NCI-H510A treated with DMSO at 0.1 percent for 48 hours (cell line): ENCODE measurements at regions not wholly inside any gene's neighbourhood (a gene's known extent, or its start where the extent isn't known, plus 50 kb on each side); places are given as distances from the start of the nearest gene placed in this dataset.

Experiments used
- DNase-seq: peaks from one replicate; lab custom pipeline; 2025; lab: John Stamatoyannopoulos, UW

DNA sequence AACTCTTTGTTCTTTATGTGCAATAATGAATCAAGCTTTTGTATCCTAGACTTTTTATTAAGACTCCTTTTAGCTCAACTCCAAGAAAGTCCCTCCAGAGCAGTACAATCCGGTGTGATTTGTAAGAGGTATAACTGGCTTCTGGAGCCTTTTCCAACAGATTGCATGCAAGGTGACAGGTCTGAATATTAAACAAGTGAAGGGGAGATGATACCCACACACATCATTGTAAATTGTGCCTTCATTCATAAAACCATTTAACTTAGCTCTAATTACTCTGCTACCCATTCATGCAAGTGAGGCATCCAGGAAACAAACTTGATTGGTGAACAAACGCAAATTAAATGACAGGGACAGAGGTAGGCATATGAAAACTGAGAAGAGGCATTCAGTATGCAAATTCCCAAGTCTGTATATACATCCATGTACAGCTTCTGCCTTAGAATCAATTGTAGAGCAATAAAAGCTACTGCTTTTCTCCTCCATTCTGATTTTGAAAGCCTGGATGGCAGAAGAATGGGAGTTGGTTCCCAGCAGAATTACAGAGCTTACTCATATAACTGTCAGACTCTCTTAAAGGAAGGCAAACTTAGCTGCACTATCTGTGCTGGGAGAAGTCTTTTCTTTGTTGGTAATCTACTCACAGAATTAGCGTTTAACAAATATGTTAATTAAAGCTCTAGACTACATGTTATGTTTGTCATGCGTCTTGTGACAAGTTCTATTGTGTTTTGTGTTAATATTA lies 261.0 kb upstream of the CDH6 start:
- DNase-seq = no peak

DNA sequence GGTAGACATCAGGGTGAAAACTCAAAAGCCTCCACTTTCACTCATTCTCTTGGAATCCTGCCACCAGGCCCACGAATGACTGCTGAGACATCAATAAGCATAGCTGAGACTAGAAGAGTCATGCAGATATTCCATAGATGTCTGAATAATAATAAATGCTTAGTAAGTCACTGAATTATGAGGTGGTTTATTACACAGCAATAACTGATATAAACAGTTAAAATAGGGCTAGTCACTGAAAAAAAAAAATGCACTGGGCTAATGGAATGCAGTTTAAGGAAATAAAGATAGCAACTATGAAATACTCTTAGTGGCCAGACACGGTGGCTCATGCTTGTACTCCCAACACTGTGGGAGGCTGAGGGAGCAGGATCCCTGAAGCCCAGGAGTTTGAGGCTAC lies 262.8 kb upstream of the CDH6 start:
- DNase-seq = no peak

DNA sequence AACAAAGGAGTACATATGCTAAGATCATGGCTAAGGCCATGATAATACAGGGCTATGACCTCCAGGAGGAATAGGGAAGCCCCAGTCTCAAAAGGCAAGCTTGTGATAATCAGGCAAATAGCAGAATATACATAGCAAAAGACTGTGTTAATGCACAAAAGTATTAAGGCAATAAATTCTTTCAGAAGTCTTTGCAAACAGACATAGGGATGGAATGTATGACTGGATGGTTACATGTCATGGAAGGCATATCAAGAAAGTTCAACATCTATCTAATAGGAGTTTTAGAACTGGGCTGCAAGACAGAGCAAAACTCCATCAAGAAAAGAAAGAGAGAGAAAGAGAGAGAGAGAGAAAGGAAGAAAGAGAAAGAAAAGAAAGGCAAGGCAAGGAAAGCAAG lies 264.5 kb upstream of the CDH6 start:
- DNase-seq = no peak

DNA sequence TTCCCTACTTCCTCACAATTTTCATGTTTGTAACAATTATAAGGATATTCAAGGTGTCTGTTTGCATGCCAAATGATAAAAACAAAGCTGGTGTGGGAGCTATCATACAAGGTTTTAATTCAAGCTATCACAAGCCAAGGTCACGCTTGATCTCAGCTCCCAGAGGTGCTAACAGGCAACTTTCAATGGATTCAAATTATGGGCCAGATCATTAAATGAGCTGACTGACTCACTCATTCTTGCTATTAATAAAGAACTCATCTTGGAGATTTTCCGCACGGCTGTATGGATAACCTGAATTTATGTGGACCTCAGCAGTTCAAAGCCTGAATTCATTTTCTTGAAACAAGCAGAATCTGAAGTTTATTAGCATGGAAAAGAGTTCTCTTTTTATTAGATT lies 267.3 kb upstream of the CDH6 start:
- DNase-seq = no peak

DNA sequence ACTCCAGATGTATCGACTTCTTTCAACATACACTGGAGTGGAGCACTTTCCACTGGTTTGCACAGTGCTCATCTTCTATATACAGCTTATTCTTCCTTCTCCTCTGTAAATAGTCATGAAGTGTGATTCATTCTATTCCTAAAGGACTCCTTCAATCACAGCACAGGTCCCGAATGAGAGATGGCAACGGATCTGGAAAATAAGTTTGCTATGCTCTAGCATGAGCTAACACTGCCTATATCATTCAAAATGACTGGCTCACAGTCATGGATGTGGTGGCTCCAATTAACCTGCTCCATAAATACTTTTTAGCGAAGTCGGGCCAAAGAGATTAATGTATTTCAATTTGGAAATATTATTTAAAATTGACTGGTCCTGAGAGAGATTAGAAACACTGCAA lies 272.1 kb upstream of the CDH6 start:
- no peak for DNase-seq

DNA sequence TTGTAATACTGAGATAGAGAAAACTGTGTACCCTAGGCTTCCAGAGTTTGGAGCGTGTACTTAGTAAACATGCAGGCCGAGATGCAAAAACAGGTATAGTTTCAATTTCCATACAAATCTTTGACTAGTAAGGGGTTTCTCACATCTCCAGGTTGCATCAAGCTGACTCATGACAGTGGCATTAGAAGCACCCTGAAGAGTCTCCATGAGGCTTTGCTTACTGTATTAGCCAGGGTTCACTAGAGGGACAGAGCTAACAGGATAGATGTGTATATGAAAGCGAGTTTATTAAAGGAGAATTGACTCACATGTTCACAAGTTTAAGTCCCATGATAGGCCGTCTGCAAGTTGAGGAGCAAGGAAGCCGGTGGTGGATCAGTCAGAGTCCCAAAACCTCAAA lies 275.3 kb upstream of the CDH6 start:
- no peak for DNase-seq

DNA sequence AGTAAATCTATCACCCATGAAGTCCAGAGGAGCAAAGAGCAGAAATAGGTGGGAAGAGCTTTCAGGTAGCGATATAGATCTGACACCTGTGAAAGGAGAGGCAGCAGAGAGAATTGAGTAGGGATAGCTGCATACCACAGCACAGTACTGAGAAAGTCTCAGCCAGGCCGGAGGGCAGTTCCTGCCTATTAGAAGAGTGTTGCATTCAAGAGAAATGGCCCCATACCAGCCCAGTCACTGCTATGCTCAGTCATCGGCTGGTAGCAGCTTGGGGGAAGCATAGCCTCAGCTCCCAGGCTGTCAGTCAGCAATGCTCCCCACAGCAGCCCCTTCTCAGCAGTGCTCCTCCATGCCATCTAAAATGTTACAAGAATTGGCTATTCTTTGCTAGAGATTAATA lies 285.1 kb upstream of the CDH6 start:
- no peak for DNase-seq

DNA sequence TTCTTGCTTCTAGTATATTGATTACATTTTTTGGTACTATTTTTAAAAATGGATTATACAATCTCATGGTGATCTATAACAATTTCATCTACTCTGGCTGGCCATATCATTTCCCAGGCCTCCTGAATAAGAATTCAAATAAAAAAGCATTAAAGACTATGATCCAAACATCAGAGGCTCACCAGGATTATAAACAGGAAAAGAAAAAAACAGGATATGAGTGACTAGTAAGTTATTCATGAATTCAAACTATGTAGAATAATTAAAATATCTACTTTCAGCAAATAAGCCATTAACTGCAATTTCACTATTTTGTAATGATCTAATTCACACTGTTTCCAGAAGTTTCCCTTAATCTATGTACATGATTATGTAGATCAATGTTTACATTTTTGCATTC lies 293.1 kb upstream of the CDH6 start:
- no peak for DNase-seq

DNA sequence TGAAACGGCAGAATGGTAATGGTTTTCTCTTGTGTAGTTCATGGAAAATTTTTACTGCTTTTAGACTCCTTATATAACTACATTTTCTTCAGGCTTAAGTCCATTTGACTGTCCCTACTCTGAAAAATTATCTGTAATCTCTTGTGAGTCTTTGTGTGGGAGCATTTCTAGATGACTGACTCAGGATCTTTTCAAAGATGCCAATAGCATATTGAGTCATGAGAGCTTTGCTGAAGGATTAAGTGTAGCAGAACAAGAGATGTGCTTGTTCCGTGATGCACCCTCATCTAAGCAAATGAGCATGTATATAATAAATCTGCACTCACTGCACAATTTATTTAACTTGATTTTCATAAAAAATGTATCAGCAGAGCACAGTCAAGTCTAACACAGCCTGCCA lies 298.7 kb upstream of the CDH6 start:
- no peak for DNase-seq

DNA sequence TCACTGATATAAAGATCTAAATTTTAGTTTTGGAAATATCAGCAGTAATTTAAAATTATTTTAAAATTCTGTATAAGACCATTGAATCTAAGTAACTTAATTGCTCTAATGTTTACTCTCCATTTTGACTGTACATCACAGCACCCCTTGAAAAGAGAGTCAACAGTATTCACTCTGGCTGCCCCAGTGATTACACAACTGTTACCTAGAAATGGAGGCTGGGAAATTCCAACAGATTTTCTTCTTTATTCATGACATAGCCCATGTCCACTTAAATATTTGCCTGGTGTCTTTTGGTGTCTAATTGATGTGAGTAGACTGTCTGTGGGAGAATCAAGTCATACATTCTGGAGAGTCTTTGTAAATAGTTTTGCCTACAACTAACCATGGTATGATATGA lies 301.8 kb upstream of the CDH6 start:
- no peak for DNase-seq

DNA sequence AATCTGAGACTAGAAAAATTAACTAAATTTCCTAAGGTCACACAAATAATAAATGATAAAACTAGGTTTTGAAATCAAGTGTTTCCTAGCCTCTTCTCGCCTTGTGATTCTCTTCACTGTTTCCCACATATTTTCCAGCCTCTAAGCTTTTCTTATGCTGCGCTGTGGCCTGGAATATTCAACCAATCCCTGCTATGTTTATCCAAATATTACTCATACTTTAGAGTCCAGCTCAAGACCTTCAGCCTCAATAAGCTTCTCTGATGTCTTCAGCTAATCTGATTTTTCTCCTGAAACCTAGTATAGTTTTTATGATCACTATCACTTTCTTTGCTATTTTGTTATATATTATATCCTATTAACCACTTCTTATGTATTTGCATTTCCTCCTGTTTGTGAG lies 303.1 kb upstream of the CDH6 start:
- DNase-seq = no peak

DNA sequence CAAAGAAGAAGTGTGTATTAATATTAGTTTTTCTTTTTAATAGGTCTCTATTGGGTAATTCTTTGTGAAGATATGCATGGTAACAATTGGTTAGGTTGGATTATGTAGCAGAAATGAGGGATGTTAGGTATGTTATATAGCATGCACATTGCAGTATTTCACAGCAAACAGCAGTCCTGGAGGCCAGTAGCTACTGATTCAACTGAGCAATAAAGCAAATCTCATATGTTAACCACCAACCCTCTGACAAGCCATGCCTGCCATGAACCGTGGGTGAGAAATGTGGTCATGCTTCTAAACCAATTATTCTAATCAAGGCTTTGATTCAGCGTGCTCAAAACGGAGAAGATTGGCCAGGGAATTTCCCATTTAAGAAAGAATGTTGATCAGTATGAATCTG lies 313.0 kb upstream of the CDH6 start:
- no peak for DNase-seq

DNA sequence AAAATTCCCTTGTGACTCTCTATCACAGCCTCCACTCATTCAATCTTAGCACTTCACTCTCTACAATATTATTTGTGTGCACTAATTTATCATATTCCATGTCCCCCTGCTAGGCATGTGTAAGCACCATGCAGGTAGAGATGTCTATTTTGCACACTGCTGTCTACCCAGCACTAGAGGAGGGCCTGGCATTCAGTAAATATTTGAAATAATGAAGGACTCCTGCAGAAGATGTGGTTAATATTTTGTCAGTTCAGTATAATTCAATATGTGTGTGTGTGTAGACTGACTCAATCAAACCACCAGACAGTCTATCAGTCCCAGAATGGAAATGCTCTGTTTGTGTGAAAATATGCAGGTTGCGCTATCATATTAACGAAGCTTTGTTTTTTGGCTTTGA lies 313.6 kb upstream of the CDH6 start:
- no peak for DNase-seq

DNA sequence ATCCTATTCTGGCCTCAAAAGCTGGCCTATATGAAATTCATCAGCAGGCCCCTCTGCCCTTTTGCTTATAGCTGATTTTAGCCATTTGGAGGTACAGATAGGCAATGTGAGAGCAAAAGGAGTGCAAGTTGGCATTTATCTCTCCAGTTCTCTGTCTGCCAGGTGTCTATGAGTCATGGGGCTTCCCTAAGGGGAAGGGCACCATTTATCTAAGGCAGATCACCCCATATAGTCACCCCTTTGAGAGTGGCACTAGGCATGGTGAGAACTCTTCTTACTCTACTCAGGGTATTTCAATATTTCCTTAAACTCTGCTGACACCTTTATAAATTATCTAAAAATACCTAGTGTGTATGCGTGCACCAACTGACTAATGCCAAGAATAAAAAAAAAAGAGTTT lies 314.7 kb upstream of the CDH6 start:
- no peak for DNase-seq

DNA sequence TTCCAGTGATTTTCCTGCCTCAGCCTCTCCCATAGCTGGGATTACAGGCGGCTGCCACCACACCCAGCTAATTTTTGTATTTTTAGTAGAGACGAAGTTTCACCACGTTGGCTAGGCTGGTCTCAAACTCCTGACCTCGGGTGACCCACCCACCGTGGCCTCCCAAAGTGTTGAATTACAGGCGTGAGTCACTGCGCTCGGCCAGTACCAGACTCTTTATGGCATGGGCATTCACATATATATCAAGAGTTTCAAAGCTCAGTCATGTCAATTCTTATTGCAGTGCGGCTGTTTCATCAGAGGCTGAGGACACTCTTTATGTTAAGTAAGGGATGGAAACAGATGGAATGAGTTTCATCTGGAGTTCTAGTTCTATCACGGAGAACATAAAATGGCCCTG lies 315.2 kb upstream of the CDH6 start:
- DNase-seq = no peak

DNA sequence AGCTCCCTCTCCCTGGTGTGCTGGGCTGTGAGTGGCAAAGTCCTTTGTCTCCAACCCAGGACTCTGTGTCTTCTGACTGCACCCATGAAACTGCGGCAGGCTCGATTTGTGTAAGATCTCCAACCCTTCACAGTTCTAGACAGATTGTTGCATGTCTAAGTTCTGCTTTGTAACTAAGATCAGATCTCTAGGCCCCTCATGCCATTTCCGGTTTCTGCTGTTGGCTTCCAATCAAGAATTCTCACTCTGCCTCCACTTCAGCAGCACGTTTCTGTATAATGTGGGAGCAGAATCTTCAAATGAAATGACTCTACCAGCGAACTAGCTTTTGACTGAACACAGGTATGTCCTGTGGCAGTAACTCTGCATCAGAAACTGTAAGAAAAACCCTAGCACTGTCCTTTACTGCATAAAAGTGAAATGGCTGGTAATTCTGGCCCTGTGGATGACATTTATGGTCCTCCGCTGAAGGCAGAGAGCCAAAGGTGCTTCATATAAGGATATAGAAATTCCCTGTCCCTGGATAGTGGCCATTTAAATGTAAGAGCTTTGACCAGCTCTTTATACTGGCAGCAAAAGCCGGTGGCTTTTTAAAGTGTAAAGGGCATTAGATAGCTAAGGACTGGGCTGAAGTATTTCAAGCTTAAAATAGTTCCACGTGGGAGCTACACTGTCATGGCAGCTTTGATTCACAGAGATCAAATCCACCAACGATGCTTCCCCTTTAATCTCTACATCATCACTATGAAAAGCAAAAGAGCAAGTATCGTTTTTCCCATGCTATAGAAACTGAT lies 319.0 kb upstream of the CDH6 start:
- DNase-seq = no peak

DNA sequence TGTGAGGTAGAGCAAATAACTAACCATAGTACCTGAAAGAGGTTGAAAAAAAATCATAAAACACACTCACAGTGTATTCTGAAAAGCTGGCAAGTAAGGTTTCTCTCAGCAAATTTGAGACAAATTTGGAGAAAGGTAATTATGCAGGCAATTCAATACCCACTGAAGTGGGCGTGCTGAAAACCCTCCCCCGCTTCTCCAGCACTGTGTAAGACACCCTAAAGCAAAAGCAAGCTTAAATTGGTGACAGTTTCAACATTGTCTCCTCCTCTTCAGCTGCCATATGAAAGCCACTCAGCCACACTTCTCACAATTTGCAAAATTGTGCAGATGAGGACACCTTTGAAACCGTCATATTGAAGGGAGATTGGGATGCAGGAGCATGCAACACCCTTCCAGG lies 322.3 kb upstream of the CDH6 start:
- no peak for DNase-seq

DNA sequence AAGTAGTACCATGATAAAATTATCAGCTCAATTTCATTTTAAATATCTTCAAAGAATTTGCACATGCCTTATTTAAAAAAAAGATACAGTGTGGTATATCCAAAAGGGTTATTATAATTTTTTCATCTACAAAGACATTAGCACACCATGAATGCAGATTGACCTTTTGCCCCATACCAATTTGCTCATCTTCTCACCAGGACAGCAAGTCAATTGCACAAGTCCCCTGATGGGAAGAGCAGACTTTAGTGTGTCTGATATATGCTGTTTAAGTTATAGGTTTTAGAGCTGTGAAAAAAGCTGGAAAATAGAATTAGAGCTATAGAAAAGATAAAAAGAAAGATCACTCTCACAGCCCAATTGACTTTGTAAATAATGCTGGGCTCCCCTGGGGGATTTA lies 325.8 kb upstream of the CDH6 start:
- no peak for DNase-seq

DNA sequence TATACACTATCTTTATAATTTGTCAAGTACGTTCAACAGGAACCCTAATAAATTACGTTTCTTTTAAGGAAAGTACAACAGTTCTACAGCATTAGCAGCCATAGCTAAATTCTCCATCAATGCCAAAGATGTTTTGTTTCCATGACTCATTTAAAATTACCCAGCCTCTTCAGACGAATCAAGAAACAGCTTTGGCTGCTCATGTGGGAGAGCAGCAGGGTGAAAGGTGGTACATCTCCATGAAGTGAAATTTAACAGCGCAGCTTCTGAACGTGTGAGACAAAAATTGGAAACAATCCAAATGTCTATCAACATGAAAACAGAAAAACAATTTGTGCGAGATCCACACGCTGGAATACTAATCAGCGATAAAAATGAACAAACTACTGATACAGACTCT lies 327.3 kb upstream of the CDH6 start:
- no peak for DNase-seq

DNA sequence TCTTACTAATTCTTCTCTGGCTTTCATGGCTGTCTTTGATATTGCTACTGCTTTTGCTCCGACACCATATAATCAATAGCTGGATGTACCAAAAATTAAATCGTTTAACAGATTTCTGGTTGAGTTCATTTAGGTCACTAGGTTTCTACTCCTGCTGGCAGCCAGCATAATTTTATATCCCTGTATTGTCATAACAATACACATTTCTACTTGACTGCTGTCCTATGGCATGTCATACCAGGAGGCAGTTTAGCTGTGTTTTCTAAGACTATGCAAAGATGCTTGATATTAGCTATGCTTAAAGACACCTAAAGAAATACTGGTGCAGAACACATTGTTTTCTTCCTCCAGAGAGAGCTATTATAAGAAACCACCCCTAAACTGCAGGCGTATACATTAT lies 337.2 kb upstream of the CDH6 start:
- DNase-seq = no peak

DNA sequence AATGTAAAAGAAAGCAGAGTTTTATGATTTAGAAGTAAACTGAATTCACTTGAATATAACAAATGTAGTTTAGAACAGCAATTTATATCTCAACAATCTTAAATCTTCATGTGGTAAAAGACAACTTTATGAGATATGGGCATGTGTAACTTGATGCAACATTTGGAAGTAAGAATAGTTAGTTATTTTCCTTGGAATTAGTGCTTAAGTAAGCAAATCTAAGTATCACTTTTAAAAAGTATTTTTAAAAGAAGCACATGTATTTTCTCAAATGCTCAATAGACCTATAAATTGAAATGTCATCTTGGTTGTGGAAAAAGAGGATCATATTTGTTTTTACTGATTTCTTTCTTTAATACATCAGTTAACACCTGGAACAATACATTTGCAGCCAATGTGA lies 340.3 kb upstream of the CDH6 start:
- no peak for DNase-seq

DNA sequence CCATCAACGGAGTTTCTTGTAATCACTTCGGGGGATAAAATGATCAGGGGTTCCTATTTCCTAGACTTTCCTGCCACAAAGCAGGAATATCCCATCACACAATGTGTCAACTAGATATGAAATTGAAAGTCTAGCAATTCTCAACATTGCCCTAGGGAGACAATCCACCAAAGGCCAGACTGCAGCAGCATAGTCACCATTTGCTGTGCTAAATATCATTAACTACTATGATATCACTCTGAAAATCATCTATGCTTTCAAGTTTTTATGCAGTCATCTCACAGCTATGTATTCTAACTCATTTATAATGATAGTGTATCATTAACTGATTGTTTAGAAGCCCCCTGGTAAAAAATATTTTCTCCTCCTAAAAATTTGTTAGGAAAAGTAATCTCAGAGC lies 342.6 kb upstream of the CDH6 start:
- no peak for DNase-seq

DNA sequence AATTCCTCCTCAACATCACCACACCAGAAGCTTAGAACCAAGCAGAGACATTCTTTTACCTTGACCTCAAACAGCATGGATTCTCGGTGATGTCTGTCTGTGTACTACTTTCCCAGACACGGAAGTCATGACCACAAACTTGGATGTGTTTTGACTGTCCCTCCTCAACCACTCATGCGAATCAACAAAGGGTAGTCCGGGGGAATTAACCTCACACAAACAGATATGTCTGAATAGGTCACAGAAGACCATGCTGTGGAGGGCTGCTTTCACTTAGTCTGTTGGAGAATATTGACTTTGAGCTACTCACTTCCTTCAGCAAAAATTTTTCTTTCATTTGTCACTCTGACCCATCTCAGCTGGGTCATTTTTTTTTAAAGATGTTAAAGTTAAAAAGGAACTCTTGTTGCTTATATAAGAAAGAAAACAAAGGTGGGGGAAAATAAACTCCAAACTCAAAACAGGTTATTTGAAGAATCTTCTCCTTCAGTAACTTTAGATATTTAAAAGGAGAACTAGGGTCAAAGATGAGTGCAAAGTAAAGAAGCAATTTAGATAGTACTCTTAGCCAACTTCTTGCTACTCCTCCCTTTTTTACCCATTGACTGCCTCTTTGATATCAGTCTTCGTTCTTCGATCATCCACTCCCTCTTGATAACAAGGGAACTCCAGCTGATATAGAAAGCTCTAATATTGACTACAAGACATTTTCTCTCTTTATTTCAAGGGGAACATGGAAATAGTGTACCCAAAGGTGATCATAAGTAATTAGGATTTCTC lies 343.4 kb upstream of the CDH6 start:
- DNase-seq = no peak
